ENCODE measurements at regions not wholly inside any gene's neighbourhood (a gene's known extent, or its start where the extent isn't known, plus 50 kb on each side); places are given as distances from the start of the nearest gene placed in this dataset.

GRCh38 chr9:22590336-22591033 lies 143.9 kb downstream of the DMRTA1 start:
- in situ Hi-C loops (cut with MboI) = no loop called here

DNA sequence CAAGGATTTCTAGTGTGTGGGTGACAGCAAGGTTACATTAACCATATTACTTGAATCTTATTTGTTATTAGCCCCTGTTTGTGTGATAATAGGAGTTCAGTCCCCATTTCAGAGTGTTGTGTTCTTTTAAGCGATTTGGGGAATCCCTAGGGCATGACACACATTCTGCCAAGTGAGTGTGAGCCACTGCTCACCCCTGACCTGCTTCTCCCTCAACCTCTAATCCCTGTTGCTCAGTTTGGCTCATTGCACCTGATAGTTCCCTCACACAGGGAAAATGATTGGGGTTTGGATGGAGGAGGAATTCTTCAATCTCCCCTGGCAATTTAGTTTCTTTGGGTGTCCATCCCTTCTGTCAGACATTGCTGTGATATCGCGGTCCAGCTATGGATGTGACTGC lies 149.2 kb downstream of the DMRTA1 start:
- Histone ChIP-seq H3K9me2 (ENCODE audit: insufficient read depth) (no peaks in the 10 kb centered on the region), H3K36me3 (ENCODE audit: low read depth) (no peaks in the 10 kb centered on the region), H3K4me1 (ENCODE audit: insufficient read depth) (peaks cover 7% of the 10 kb centered on the region), H3K79me2 (ENCODE audit: insufficient read depth) (no peaks in the 10 kb centered on the region), H3K9ac (no peak overlapping the region), H4K20me1 (ENCODE audit: insufficient read depth) (no peaks in the 10 kb centered on the region), H3K9me3 (ENCODE audit: low read depth) (no peaks in the 10 kb centered on the region), H3K27ac (no peak overlapping the region), H3K4me2 (ENCODE audit: unreplicated experiment) (no peak overlapping the region), H3K4me3 (no peak overlapping the region), H3K27me3 (replicated peaks; ENCODE audit: insufficient read depth) (no peaks in the 10 kb centered on the region), H3F3A (ENCODE audit: insufficient read depth) (no peaks in the 10 kb centered on the region), H2AFZ (no peak overlapping the region)
- TF ChIP-seq EZH2phosphoT487 (IDR thresholded peaks at IDR 0.05; ENCODE audit: insufficient read depth, low read depth) (no peak), EZH2 (IDR thresholded peaks at IDR 0.05; ENCODE audit: insufficient read depth, poor library complexity, severe bottlenecking) (no peak)
- in situ Hi-C loops (cut with MboI) = no loop called here
- 70 to 72% methylated on average over 3 of the region's 3 CpGs for WGBS, 2 experiments (ENCODE audit: low coverage in 1 of 2, low lambda C conversion rate in 2 of 2, missing lambda C conversion rate in 2 of 2)
- no peak for DNase-seq

More at GRCh38 chr9:22590336-22591033, 143.9 kb downstream of the DMRTA1 start:
- Histone ChIP-seq H3K4me1 (ENCODE audit: insufficient read depth) (peaks cover 7% of the 10 kb centered on the region), H3K36me3 (ENCODE audit: low read depth) (no peaks in the 10 kb centered on the region), H3K27ac (no peak overlapping the region), H3K4me2 (ENCODE audit: unreplicated experiment) (no peak overlapping the region), H3K9me2 (ENCODE audit: insufficient read depth) (no peaks in the 10 kb centered on the region; the same call in 1 of the 2 replicates), H3K79me2 (ENCODE audit: insufficient read depth) (no peaks in the 10 kb centered on the region), H3K27me3 (replicated peaks; ENCODE audit: insufficient read depth) (no peaks in the 10 kb centered on the region), H3F3A (ENCODE audit: insufficient read depth) (no peaks in the 10 kb centered on the region), H4K20me1 (ENCODE audit: insufficient read depth) (no peaks in the 10 kb centered on the region), H2AFZ (no peak overlapping the region), H3K4me3 (no peak overlapping the region), H3K9me3 (ENCODE audit: low read depth) (no peaks in the 10 kb centered on the region), H3K9ac (no peak overlapping the region)
- peak; percentile 18 for DNase-seq
- WGBS, 2 experiments (ENCODE audit: low coverage in 1 of 2, low lambda C conversion rate in 2 of 2, missing lambda C conversion rate in 2 of 2) = 89% methylated on average over 1 of the region's 1 CpG
- no peak for TF ChIP-seq EZH2 (IDR thresholded peaks at IDR 0.05; ENCODE audit: insufficient read depth, poor library complexity, severe bottlenecking)
- no peak for TF ChIP-seq EZH2phosphoT487 (IDR thresholded peaks at IDR 0.05; ENCODE audit: insufficient read depth, low read depth)

DNA sequence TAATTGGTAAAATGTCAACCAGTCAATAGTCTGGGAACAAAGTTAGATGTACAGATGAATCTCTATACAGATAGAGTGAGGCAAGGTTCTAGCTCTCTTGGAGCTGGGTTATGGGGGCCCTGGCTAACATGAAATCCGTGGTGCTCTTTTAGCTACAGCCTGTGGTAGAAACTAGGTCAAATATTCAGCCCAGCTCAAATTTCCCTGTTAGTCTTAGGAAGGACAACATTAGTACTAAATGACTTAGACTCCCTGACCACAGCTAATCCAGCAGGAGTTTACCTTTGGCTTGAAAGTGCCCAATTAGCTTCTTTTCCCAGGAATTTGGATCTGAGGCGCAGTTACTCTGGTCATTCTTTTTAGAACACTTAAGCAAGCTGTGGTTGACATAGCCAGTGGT lies 170.5 kb downstream of the DMRTA1 start:
- Histone ChIP-seq H3K27me3 (replicated peaks; ENCODE audit: insufficient read depth) (no peaks in the 10 kb centered on the region), H3F3A (ENCODE audit: insufficient read depth) (no peaks in the 10 kb centered on the region), H3K4me1 (ENCODE audit: insufficient read depth) (no peaks in the 10 kb centered on the region), H3K27ac (no peak overlapping the region), H3K79me2 (ENCODE audit: insufficient read depth) (no peaks in the 10 kb centered on the region), H3K9ac (no peak overlapping the region), H3K9me3 (ENCODE audit: low read depth) (no peaks in the 10 kb centered on the region), H4K20me1 (ENCODE audit: insufficient read depth) (no peaks in the 10 kb centered on the region), H3K36me3 (ENCODE audit: low read depth) (no peaks in the 10 kb centered on the region), H3K4me3 (no peak overlapping the region), H2AFZ (no peak overlapping the region), H3K9me2 (ENCODE audit: insufficient read depth) (no peaks in the 10 kb centered on the region), H3K4me2 (ENCODE audit: unreplicated experiment) (no peak overlapping the region)
- in situ Hi-C loops (cut with MboI) = no loop called here
- TF ChIP-seq EZH2phosphoT487 (IDR thresholded peaks at IDR 0.05; ENCODE audit: insufficient read depth, low read depth) = no peak
- no peak for TF ChIP-seq EZH2 (IDR thresholded peaks at IDR 0.05; ENCODE audit: insufficient read depth, poor library complexity, severe bottlenecking)
- WGBS, 2 experiments (ENCODE audit: low coverage in 1 of 2, low lambda C conversion rate in 2 of 2, missing lambda C conversion rate in 2 of 2) = 40 to 51% methylated on average over 2 of the region's 2 CpGs
- no peak for DNase-seq

- Histone ChIP-seq H3K4me3 (no peak overlapping the region), H3K4me2 (ENCODE audit: unreplicated experiment) (no peak overlapping the region), H3K9me3 (ENCODE audit: low read depth) (no peaks in the 10 kb centered on the region), H2AFZ (no peak overlapping the region), H3K4me1 (ENCODE audit: insufficient read depth) (no peaks in the 10 kb centered on the region), H3K9ac (no peak overlapping the region), H3K27me3 (replicated peaks; ENCODE audit: insufficient read depth) (no peaks in the 10 kb centered on the region), H3F3A (ENCODE audit: insufficient read depth) (no peaks in the 10 kb centered on the region), H3K79me2 (ENCODE audit: insufficient read depth) (no peaks in the 10 kb centered on the region), H3K27ac (no peak overlapping the region), H3K36me3 (ENCODE audit: low read depth) (no peaks in the 10 kb centered on the region), H4K20me1 (ENCODE audit: insufficient read depth) (no peaks in the 10 kb centered on the region), H3K9me2 (ENCODE audit: insufficient read depth) (no peaks in the 10 kb centered on the region)
- 39 to 60% methylated on average over 1 of the region's 1 CpG for WGBS, 2 experiments (ENCODE audit: low coverage in 1 of 2, low lambda C conversion rate in 2 of 2, missing lambda C conversion rate in 2 of 2)
- TF ChIP-seq EZH2phosphoT487 (IDR thresholded peaks at IDR 0.05; ENCODE audit: insufficient read depth, low read depth) (no peak), EZH2 (IDR thresholded peaks at IDR 0.05; ENCODE audit: insufficient read depth, poor library complexity, severe bottlenecking) (no peak)
- DNase-seq = no peak
- in situ Hi-C loops (cut with MboI) = no loop called here
Measured at GRCh38 chr9:22622815-22623214, 176.2 kb downstream of the DMRTA1 start.
